T-helper 2 cell (primary cell): ENCODE measurements at regions not wholly inside any gene's neighbourhood (a gene's known extent, or its start where the extent isn't known, plus 50 kb on each side); places are given as distances from the start of the nearest gene placed in this dataset.
"Not testable (repeated sequence)": the region's sequence is repeated elsewhere in the genome, so short reads cannot be mapped to it uniquely, and the experiment has no call there.

Experiments used
- DNase-seq, 5 experiments: peaks; one replicate each; pipeline versions ENCODE4 v3.0.0 to v3.0.0-alpha.2; 2012 to 2022

- not testable (repeated sequence) for DNase-seq
These were observed 153.8 kb downstream of the TMEM121 start for GRCh38 chr14:105679959-105680735.

DNA sequence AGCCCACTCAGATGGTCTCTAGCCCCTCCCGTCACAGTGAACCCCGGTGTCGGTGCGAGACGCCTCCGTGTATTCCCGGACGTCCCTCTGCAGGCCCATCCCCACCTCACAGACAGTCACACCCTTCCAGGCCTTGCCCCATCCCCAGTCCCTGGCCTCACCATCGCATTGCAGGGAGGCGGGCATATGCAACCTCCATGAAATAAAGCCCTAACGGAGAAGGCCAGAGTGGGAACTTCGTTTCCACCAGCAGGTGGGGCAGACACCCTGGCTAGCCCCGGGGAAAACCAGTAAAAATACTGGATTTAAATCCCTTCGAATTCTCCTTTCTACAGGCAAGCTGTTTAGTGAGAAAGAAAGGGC, 154.3 kb downstream of the TMEM121 start:
- DNase-seq = not testable (repeated sequence)

DNA sequence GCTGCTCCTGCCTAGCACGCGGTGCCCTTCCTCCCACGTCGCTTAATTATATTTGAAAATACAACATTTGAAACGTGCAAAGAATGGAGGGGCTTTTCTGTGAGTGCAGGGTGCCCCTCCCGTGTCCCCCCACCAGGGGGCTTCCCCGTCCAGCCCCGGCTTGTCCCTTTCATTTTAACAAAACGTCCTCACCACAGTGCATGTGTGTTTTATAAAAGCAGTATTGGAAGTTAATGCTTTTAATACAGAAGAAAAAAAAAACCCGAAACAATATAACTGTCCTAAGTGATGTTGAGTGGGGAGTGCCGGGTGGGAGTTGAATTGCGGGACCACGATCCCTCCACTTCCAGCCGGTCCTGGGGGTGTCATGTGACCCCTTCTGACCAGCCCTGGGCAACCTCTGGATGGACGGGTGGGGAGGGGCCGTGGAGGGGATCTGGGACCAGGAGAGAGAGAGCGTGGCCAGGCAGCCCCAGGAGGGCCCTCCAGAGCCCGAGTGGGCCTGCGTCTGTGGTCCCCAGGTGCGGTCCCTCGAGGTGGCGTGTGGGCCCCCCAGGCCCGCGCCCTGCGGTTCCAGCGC, 155.3 kb downstream of the TMEM121 start:
- DNase-seq = not testable (repeated sequence)

DNA sequence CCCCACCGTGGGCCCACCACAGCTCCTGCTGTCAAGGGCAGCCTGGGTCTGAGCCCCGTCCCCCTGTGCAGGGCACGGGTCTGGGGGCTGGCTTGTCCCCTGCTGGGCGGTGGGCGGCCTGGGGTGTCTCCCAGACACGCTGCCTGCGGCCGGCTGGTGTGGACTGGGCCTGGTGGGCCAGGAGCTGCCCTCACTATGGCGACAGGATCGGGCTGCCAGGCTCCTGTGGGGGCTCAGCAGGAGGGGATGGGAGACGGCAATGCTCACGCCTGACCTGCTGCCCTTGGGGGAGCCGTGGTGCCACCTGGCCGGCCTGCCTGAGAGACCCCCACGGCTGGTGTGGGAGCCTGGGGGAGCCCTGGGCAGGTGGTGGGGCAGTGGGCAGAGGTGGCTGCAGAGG, 156.1 kb downstream of the TMEM121 start:
- not testable (repeated sequence) for DNase-seq

GRCh38 chr14:105682956-105683570, 156.7 kb downstream of the TMEM121 start:
- DNase-seq = no peak

GRCh38 chr14:105684056-105684455, 157.7 kb downstream of the TMEM121 start:
- DNase-seq = not testable (repeated sequence)

- not testable (repeated sequence) for DNase-seq
These were observed 158.2 kb downstream of the TMEM121 start for GRCh38 chr14:105684597-105684996.

- no peak for DNase-seq
These were observed 158.6 kb downstream of the TMEM121 start for GRCh38 chr14:105685003-105685402.

DNA sequence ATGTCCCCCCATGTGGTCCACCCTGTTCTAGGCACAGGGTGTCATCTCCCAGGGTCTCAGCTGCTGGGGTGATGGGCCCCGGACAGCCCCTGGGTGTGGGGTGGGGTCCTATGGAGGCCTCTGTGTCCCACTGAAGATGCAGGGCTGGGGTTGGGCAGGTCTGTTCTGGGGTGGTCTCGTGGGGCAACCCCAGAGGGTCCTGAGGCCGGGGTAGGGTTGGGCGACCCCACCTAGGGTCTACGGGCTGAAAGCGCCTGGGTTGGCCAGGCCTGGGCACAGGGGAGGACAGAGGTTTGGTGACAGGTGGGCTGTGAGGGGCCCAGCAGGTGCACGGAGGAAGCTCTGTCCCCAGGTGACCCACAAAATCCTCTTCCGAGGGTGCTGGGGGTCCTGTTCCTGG, 159.2 kb downstream of the TMEM121 start:
- not testable (repeated sequence) for DNase-seq

- DNase-seq = not testable (repeated sequence)
These were observed 159.7 kb downstream of the TMEM121 start for GRCh38 chr14:105686050-105686449.

DNA sequence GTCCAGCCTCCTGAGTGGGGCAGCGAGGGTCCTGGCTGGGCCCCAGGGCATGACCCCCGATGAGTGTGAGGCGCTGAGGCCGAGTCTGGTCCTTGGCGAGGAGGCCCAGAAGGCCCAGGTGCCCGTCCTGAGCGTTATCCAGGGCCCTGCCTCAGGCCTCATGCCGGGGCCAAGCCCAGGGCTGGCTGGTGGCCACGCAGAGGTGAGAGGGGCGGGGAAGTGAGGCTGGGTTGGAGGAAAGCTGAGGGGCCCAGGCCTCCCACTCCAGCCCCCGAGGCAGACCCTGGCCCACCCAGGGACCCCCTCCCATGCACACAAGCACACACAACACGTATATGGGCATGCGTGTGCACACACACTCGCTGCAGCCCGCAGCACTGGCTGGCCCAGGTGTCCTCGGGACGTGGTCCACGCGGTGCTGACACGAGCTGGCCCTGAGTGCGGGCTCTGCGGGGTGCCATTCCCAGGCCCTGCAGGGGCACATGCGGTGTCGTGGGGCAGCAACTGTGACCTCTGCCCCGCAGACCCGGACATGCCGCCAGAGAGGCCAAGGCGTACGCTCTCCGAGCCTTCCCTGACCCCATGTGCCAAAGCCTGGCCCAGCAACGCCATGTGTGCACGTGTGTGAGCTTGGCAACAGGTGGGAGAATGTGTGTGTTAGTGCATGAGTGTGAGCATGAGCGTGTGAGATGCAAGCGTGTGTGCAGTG, 160.2 kb downstream of the TMEM121 start:
- DNase-seq = not testable (repeated sequence)

GRCh38 chr14:105687171-105688022, 161.0 kb downstream of the TMEM121 start:
- not testable (repeated sequence) for DNase-seq

DNA sequence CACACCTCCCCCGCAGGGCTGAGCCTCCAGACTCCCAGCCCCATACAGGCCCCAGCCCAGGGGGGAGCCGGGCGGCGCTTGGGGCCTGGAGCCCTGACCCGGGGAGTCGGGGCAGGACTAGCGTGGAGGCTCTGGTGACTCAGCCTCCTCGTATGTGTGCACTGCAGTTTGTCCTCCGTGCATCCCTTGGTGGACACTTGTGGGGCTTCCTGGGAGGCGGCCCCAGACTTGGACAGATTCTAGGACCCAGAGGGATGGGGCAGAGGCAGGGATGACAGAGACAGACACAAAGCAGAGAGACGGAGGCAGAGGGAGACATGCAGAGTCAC, 161.6 kb downstream of the TMEM121 start:
- not testable (repeated sequence) for DNase-seq

DNA sequence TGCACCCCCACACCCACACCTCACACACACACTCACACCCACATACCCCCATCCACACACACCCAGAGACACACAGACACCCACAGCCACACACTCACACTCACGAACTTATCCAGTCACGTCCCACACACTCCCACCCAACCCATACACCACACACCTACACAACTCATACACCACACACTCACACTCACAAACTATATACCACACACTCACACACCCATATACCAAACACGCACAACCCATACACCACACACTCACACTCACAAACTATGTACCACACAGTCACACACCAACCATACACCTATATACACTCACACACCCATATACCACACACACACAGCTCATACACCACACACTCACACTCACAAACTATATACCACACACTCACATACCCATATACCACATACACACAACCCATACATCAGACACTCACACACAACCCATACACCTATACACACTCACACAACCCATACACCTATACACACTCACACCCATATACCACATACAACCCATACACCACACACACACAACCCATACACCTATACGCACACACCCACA, 162.4 kb downstream of the TMEM121 start:
- DNase-seq = not testable (repeated sequence)

GRCh38 chr14:105689722-105690121, 163.3 kb downstream of the TMEM121 start:
- DNase-seq = no peak

DNA sequence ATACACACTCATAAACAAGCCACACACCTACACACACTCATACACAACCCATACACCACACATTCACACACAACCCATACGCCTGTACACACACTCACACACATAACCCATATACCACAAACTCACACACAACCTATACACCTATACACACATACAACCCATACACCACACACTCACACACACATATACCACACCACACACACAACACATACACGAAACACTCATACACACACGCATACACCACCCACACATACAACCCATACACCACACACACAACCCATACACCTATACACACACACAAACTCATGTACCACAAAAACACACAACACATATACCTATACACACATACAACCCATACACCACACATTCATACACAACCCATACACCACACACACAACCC, 164.3 kb downstream of the TMEM121 start:
- no peak for DNase-seq

DNA sequence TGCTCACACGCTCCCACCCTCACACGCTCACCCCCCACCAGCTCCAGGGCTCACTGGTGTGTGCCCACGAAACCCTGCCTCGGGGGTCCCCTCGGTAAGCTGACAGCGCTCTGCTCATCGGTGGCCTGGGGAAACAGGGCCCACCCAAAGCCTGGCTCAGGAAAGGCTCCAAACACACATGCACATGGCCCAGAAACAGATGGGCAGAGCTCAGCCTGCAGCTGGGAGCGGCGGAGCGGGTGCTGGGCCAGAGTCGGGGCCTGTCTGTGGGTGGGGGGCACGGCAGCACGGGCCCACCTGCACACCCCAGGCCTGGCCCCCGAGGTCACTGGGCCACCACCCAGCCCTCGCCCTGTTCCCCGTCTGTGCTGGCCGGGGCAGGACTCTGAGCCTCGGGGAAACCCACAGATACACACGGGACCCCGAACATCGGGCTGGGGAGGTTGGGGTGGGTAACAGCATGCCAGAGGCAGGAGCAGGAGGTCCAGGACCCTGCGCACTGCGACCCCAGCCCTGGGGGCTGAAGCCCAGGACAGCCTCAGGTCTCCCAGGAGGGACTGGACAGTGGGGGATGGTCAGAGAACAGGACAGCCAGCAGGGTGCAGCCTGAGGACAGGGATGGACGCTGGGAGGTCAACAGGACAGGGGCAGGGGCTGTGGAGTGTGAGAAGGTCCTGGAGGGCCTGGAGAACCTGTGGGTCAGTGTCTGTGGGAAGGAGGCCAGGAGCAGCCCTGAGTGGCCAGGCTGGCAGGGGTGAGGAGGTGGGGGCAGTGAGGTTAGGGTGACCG, 165.1 kb downstream of the TMEM121 start:
- not testable (repeated sequence) for DNase-seq

- DNase-seq = not testable (repeated sequence)
These were observed 165.8 kb downstream of the TMEM121 start for GRCh38 chr14:105692110-105692685.

DNA sequence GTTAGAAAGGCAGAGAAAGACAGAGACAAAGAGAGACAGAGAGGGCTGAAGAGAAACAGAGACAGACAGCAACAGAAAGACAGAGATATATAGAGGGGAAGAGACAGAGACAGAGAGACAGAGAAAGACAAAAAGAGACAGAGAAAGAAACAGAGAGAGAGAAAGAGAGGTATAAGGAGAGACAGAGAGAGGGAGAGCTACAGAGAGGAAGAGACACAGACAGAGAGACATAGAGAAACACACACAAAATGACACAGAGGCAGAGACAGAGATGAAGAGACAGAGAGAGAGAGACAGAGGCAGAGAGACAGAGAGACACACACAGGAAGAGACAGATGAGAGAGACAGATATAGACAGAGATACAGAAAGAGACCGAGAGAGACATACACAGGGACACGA, 168.6 kb downstream of the TMEM121 start:
- no peak for DNase-seq

DNA sequence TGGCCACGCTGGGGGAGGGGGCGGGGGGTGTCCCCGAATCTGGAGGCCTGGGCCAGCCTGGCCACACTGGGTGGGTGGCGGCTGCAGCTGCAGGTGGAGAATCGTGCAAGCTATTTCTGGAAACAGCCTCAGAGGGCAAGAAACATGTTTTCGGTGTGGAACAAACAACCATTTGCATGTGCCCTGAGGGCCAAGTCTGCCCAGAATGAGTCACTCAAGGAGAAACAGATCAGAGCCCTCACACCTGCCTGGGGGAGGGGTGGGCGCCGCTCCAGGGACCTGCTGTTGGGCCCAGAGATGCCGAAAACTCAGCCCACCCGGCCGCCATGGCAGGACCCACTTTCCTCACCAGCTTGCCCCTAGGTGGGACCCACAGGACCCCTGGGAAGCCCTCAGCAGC, 170.0 kb downstream of the TMEM121 start:
- DNase-seq = not testable (repeated sequence)

- DNase-seq = not testable (repeated sequence)
These were observed 171.0 kb downstream of the TMEM121 start for GRCh38 chr14:105697414-105697813.
